COR-L47 (cell line): ENCODE measurements at regions not wholly inside any gene's neighbourhood (a gene's known extent, or its start where the extent isn't known, plus 50 kb on each side); places are given as distances from the start of the nearest gene placed in this dataset.
A peak's percentile ranks its signal among the peaks of the same experiment; 100 is the strongest.
"Not testable (repeated sequence)": the region's sequence is repeated elsewhere in the genome, so short reads cannot be mapped to it uniquely, and the experiment has no call there.

Experiments
- DNase-seq: peaks from one replicate; lab custom pipeline; 2025; lab: John Stamatoyannopoulos, UW

GRCh38 chr12:33825986-33826602 is 196.2 kb upstream of the ALG10 start:
- peak; percentile 70 for DNase-seq

- DNase-seq = no peak
Observed at GRCh38 chr12:33828326-33828725, 194.0 kb upstream of the ALG10 start.

GRCh38 chr12:33830070-33830469 is 192.2 kb upstream of the ALG10 start:
- no peak for DNase-seq

GRCh38 chr12:33832900-33833299 is 189.4 kb upstream of the ALG10 start:
- no peak for DNase-seq

- no peak for DNase-seq
Observed at GRCh38 chr12:33834672-33835071, 187.6 kb upstream of the ALG10 start.

GRCh38 chr12:33876618-33877017 is 145.7 kb upstream of the ALG10 start:
- no peak for DNase-seq

- DNase-seq = no peak
Observed at GRCh38 chr12:33892425-33892824, 129.9 kb upstream of the ALG10 start.

GRCh38 chr12:33920460-33920859 is 101.8 kb upstream of the ALG10 start:
- not testable (repeated sequence) for DNase-seq

- DNase-seq = no peak
Observed at GRCh38 chr12:33926095-33926494, 96.2 kb upstream of the ALG10 start.

GRCh38 chr12:33937669-33938068 is 84.6 kb upstream of the ALG10 start:
- not testable (repeated sequence) for DNase-seq

GRCh38 chr12:33942172-33942571 is 80.1 kb upstream of the ALG10 start:
- no peak for DNase-seq

- DNase-seq = no peak
Observed at GRCh38 chr12:33944703-33945437, 77.4 kb upstream of the ALG10 start.

- DNase-seq = no peak
Observed at GRCh38 chr12:33945438-33945784, 76.9 kb upstream of the ALG10 start.

- DNase-seq = not testable (repeated sequence)
Observed at GRCh38 chr12:33966219-33966618, 56.1 kb upstream of the ALG10 start.

GRCh38 chr12:33967760-33968159 is 54.5 kb upstream of the ALG10 start:
- no peak for DNase-seq
